BLaER1 treated with 17β-estradiol and CSF1 and Interleukin-3, amounts not matched to agents 10 nM and 100 nM (cell line): ENCODE measurements at regions not wholly inside any gene's neighbourhood (a gene's known extent, or its start where the extent isn't known, plus 50 kb on each side); places are given as distances from the start of the nearest gene placed in this dataset.

Source experiments
- H3K27ac ChIP-seq, 11 experiments: shearing (Covaris generic); formaldehyde crosslinking; 2 replicates each; pipeline ENCODE4 v1.8.1; 2022
- H3K27me3 ChIP-seq, 11 experiments: shearing (Covaris generic); formaldehyde crosslinking; 2 replicates each; pipeline ENCODE4 v1.8.1; 2022
- H3K36me3 ChIP-seq, 11 experiments: shearing (Covaris generic); formaldehyde crosslinking; 2 replicates each; pipeline ENCODE4 v1.8.1; 2022
- H3K4me1 ChIP-seq, 10 experiments: shearing (Covaris generic); formaldehyde crosslinking; 2 replicates each; pipeline ENCODE4 v1.8.1; 2022
- H3K4me2 ChIP-seq, 11 experiments: shearing (Covaris generic); formaldehyde crosslinking; 2 replicates each; pipeline ENCODE4 v1.8.1; 2022
- H3K4me3 ChIP-seq, 10 experiments: shearing (Covaris generic); formaldehyde crosslinking; 2 replicates each; pipeline ENCODE4 v1.8.1; 2022
- H3K9ac ChIP-seq, 11 experiments: shearing (Covaris generic); formaldehyde crosslinking; 2 replicates each; pipeline ENCODE4 v1.8.1; 2022
- H3K9me3 ChIP-seq, 11 experiments: shearing (Covaris generic); formaldehyde crosslinking; replicated peaks in 1 of 11; 2 replicates each; pipeline ENCODE4 v1.8.1; 2022
- H4K20me1 ChIP-seq, 11 experiments: shearing (Covaris generic); formaldehyde crosslinking; 2 replicates each; pipeline ENCODE4 v1.8.1; 2022
- Cebpa-rat ChIP-seq, 11 experiments: shearing (Covaris generic); IDR thresholded peaks; 2 replicates each; pipeline ENCODE4 v1.8.1; 2022

- TF ChIP-seq Cebpa-rat (IDR thresholded peaks at IDR 0.05): no peak
- Histone ChIP-seq H3K4me3 (no peak overlapping the region), H3K4me2 (no peak overlapping the region), H3K36me3 (no peaks in the 10 kb centered on the region), H3K9ac (no peak overlapping the region), H4K20me1 (no peaks in the 10 kb centered on the region), H3K27ac (no peak overlapping the region), H3K9me3 (no peaks in the 10 kb centered on the region), H3K27me3 (no peaks in the 10 kb centered on the region), H3K4me1 (no peaks in the 10 kb centered on the region)
Observed at GRCh38 chr6:145538989-145539388, 196.3 kb downstream of the EPM2A start.

GRCh38 chr6:145539831-145540230 is 195.5 kb downstream of the EPM2A start:
- Histone ChIP-seq H3K27ac (no peak overlapping the region), H3K9ac (no peak overlapping the region), H3K4me2 (no peak overlapping the region), H3K36me3 (no peaks in the 10 kb centered on the region), H4K20me1 (no peaks in the 10 kb centered on the region), H3K4me3 (no peak overlapping the region), H3K27me3 (no peaks in the 10 kb centered on the region), H3K9me3 (no peaks in the 10 kb centered on the region), H3K4me1 (no peaks in the 10 kb centered on the region)
- no peak for TF ChIP-seq Cebpa-rat (IDR thresholded peaks at IDR 0.05)

GRCh38 chr6:145540741-145541140 is 194.6 kb downstream of the EPM2A start:
- Histone ChIP-seq H4K20me1 (no peaks in the 10 kb centered on the region), H3K4me1 (no peaks in the 10 kb centered on the region), H3K36me3 (no peaks in the 10 kb centered on the region), H3K4me2 (no peak overlapping the region), H3K27me3 (no peaks in the 10 kb centered on the region), H3K9me3 (no peaks in the 10 kb centered on the region), H3K9ac (no peak overlapping the region), H3K27ac (no peak overlapping the region), H3K4me3 (no peak overlapping the region)
- TF ChIP-seq Cebpa-rat (IDR thresholded peaks at IDR 0.05): no peak

- no peaks in the 10 kb centered on the region for H3K36me3 ChIP-seq
- H3K4me3 ChIP-seq: no peak overlapping the region
- no peak overlapping the region for H3K4me2 ChIP-seq
- H3K4me1 ChIP-seq: no peaks in the 10 kb centered on the region
- no peaks in the 10 kb centered on the region for H4K20me1 ChIP-seq
- H3K27ac ChIP-seq: no peak overlapping the region
- H3K9me3 ChIP-seq: no peaks in the 10 kb centered on the region
- H3K9ac ChIP-seq: no peak overlapping the region
- H3K27me3 ChIP-seq: no peaks in the 10 kb centered on the region
- no peak for TF ChIP-seq Cebpa-rat (IDR thresholded peaks at IDR 0.05)
Observed at GRCh38 chr6:145544041-145544440, 191.3 kb downstream of the EPM2A start.

GRCh38 chr6:145544514-145544913 is 190.8 kb downstream of the EPM2A start:
- Histone ChIP-seq H3K36me3 (no peaks in the 10 kb centered on the region), H3K9ac (no peak overlapping the region), H3K9me3 (no peaks in the 10 kb centered on the region), H4K20me1 (no peaks in the 10 kb centered on the region), H3K27ac (no peak overlapping the region), H3K27me3 (no peaks in the 10 kb centered on the region), H3K4me3 (no peak overlapping the region), H3K4me1 (no peaks in the 10 kb centered on the region), H3K4me2 (no peak overlapping the region)
- TF ChIP-seq Cebpa-rat (IDR thresholded peaks at IDR 0.05): no peak

- H3K36me3 ChIP-seq: no peaks in the 10 kb centered on the region
Observed at GRCh38 chr6:145546265-145546664, 189.1 kb downstream of the EPM2A start.

GRCh38 chr6:145547594-145548335 is 187.6 kb downstream of the EPM2A start:
- H3K4me2 ChIP-seq: no peak overlapping the region
- H3K36me3 ChIP-seq: no peaks in the 10 kb centered on the region
- no peak overlapping the region for H3K9ac ChIP-seq
- H3K27me3 ChIP-seq: no peaks in the 10 kb centered on the region
- no peaks in the 10 kb centered on the region for H4K20me1 ChIP-seq
- H3K4me1 ChIP-seq: no peaks in the 10 kb centered on the region
- no peak overlapping the region for H3K27ac ChIP-seq
- H3K9me3 ChIP-seq: no peaks in the 10 kb centered on the region
- TF ChIP-seq Cebpa-rat (IDR thresholded peaks at IDR 0.05): no peak
- H3K4me3 ChIP-seq: no peak overlapping the region

More at GRCh38 chr6:145546265-145546664, 189.1 kb downstream of the EPM2A start:
- no peak overlapping the region for H3K9ac ChIP-seq
- H3K27me3 ChIP-seq: no peaks in the 10 kb centered on the region
- no peaks in the 10 kb centered on the region for H3K9me3 ChIP-seq
- no peaks in the 10 kb centered on the region for H3K4me1 ChIP-seq
- TF ChIP-seq Cebpa-rat (IDR thresholded peaks at IDR 0.05): no peak
- H3K27ac ChIP-seq: no peak overlapping the region
- H3K4me3 ChIP-seq: no peak overlapping the region
- H4K20me1 ChIP-seq: no peaks in the 10 kb centered on the region
- H3K4me2 ChIP-seq: no peak overlapping the region

GRCh38 chr6:145548933-145549648 is 186.2 kb downstream of the EPM2A start:
- Histone ChIP-seq H3K9ac (no peak overlapping the region), H3K4me3 (no peak overlapping the region), H3K9me3 (no peaks in the 10 kb centered on the region), H3K27me3 (no peaks in the 10 kb centered on the region), H3K4me1 (no peaks in the 10 kb centered on the region), H4K20me1 (no peaks in the 10 kb centered on the region), H3K4me2 (no peak overlapping the region), H3K36me3 (no peaks in the 10 kb centered on the region), H3K27ac (no peak overlapping the region)
- TF ChIP-seq Cebpa-rat (IDR thresholded peaks at IDR 0.05): no peak

- Histone ChIP-seq H3K27me3 (no peaks in the 10 kb centered on the region), H3K9me3 (no peaks in the 10 kb centered on the region), H3K4me1 (no peaks in the 10 kb centered on the region), H3K4me3 (no peak overlapping the region), H3K27ac (no peak overlapping the region), H3K4me2 (no peak overlapping the region), H3K36me3 (no peaks in the 10 kb centered on the region), H4K20me1 (no peaks in the 10 kb centered on the region), H3K9ac (no peak overlapping the region)
- no peak for TF ChIP-seq Cebpa-rat (IDR thresholded peaks at IDR 0.05)
Observed at GRCh38 chr6:145551164-145551563, 184.2 kb downstream of the EPM2A start.

- Histone ChIP-seq H3K27me3 (no peaks in the 10 kb centered on the region), H3K9ac (no peak overlapping the region), H3K4me1 (no peaks in the 10 kb centered on the region), H4K20me1 (no peaks in the 10 kb centered on the region), H3K4me2 (no peak overlapping the region), H3K27ac (no peak overlapping the region), H3K9me3 (no peaks in the 10 kb centered on the region), H3K36me3 (no peaks in the 10 kb centered on the region), H3K4me3 (no peak overlapping the region)
- TF ChIP-seq Cebpa-rat (IDR thresholded peaks at IDR 0.05): no peak
Observed at GRCh38 chr6:145555084-145555483, 180.2 kb downstream of the EPM2A start.
